ENCODE measurements at regions not wholly inside any gene's neighbourhood (a gene's known extent, or its start where the extent isn't known, plus 50 kb on each side); places are given as distances from the start of the nearest gene placed in this dataset.

DNA sequence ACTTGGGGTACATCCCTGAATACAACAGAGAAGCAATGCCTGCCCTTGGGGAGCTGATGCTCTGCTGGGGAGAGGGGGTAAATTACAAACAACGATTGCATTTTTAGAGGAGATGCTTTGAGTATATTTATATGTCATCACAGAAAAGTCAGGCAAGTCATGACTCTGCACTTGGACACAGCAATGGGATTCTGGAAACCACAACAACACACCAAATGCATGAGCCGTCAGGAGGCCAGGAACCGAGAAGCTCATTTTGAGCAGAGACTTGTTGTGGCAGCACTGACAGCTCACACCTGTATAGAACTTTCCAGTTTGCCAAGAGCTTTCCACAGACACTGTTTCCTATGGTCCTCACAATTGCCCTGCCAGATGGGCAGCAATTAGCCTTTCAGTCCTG lies 113.2 kb upstream of the RBPJ start (continued):
- TF ChIP-seq, protein P1, sequence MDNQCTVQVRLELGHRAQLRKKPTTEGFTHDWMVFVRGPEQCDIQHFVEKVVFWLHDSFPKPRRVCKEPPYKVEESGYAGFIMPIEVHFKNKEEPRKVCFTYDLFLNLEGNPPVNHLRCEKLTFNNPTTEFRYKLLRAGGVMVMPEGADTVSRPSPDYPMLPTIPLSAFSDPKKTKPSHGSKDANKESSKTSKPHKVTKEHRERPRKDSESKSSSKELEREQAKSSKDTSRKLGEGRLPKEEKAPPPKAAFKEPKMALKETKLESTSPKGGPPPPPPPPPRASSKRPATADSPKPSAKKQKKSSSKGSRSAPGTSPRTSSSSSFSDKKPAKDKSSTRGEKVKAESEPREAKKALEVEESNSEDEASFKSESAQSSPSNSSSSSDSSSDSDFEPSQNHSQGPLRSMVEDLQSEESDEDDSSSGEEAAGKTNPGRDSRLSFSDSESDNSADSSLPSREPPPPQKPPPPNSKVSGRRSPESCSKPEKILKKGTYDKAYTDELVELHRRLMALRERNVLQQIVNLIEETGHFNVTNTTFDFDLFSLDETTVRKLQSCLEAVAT (IDR thresholded peaks at IDR 0.05), result no peak
- no peak for TF ChIP-seq RUNX3 (IDR thresholded peaks at IDR 0.05; ENCODE audit: low read length)
- TF ChIP-seq IKZF2 (IDR thresholded peaks at IDR 0.05), result no peak
- TF ChIP-seq, protein P2, sequence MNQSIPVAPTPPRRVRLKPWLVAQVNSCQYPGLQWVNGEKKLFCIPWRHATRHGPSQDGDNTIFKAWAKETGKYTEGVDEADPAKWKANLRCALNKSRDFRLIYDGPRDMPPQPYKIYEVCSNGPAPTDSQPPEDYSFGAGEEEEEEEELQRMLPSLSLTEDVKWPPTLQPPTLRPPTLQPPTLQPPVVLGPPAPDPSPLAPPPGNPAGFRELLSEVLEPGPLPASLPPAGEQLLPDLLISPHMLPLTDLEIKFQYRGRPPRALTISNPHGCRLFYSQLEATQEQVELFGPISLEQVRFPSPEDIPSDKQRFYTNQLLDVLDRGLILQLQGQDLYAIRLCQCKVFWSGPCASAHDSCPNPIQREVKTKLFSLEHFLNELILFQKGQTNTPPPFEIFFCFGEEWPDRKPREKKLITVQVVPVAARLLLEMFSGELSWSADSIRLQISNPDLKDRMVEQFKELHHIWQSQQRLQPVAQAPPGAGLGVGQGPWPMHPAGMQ (IDR thresholded peaks at IDR 0.05; ENCODE audit: borderline replicate concordance), result no peak
- TF ChIP-seq BCL11A (IDR thresholded peaks at IDR 0.05; ENCODE audit: low read depth, low read length), result no peak
- TF ChIP-seq WRNIP1 (IDR thresholded peaks at IDR 0.05; ENCODE audit: borderline replicate concordance, low read depth, low read length), result no peak
- TF ChIP-seq SREBF2 (IDR thresholded peaks at IDR 0.05; ENCODE audit: low read length), result no peak
- no peak for TF ChIP-seq CREB1 (IDR thresholded peaks at IDR 0.05; ENCODE audit: low read depth)
- TF ChIP-seq, protein P3, sequence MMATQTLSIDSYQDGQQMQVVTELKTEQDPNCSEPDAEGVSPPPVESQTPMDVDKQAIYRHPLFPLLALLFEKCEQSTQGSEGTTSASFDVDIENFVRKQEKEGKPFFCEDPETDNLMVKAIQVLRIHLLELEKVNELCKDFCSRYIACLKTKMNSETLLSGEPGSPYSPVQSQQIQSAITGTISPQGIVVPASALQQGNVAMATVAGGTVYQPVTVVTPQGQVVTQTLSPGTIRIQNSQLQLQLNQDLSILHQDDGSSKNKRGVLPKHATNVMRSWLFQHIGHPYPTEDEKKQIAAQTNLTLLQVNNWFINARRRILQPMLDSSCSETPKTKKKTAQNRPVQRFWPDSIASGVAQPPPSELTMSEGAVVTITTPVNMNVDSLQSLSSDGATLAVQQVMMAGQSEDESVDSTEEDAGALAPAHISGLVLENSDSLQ (IDR thresholded peaks at IDR 0.05), result no peak
- TF ChIP-seq LARP7 (IDR thresholded peaks at IDR 0.05), result no peak
- TF ChIP-seq, protein P4, sequence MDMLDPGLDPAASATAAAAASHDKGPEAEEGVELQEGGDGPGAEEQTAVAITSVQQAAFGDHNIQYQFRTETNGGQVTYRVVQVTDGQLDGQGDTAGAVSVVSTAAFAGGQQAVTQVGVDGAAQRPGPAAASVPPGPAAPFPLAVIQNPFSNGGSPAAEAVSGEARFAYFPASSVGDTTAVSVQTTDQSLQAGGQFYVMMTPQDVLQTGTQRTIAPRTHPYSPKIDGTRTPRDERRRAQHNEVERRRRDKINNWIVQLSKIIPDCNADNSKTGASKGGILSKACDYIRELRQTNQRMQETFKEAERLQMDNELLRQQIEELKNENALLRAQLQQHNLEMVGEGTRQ (IDR thresholded peaks at IDR 0.05; ENCODE audit: borderline replicate concordance, low read depth, low read length), result no peak
- TF ChIP-seq BMI1 (IDR thresholded peaks at IDR 0.05; ENCODE audit: borderline replicate concordance), result no peak
- TF ChIP-seq RB1 (IDR thresholded peaks at IDR 0.05; ENCODE audit: borderline replicate concordance), result no peak
